ENCODE measurements at regions not wholly inside any gene's neighbourhood (a gene's known extent, or its start where the extent isn't known, plus 50 kb on each side); places are given as distances from the start of the nearest gene placed in this dataset.

DNA sequence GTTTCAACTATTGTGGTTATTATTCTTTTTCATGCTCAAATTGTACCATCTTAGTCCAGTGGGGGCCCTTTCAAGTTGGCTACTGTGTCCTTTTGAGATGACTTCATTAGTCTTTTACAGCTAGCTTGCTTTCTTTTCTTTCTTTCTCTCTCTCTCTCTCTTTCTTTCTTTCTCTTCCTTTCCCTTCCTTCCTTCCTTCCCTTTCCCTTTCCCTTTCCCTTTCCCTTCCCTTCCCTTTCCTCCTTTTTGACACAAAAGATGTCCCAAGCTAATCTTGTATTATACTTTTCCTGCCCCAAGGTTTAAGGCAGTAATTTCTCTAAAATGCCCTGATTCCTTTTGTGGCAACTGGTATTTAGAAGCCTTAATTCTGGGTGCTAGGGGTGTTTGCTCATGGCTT lies 213.0 kb upstream of the TBC1D5 start:
- Histone ChIP-seq H3K27ac (ENCODE audit: low read depth, low read length, severe bottlenecking) (no peak overlapping the region), H3K4me3 (ENCODE audit: extremely low read depth, insufficient read depth, low read length, poor library complexity, severe bottlenecking) (no peak overlapping the region), H3K36me3 (ENCODE audit: control insufficient read depth, insufficient read depth, low read length) (no peaks in the 10 kb centered on the region), H3K9me3 (ENCODE audit: control insufficient read depth, low read length) (no peaks in the 10 kb centered on the region), H3K4me1 (ENCODE audit: control insufficient read depth, insufficient read depth, low read length, poor library complexity, severe bottlenecking) (no peaks in the 10 kb centered on the region)

DNA sequence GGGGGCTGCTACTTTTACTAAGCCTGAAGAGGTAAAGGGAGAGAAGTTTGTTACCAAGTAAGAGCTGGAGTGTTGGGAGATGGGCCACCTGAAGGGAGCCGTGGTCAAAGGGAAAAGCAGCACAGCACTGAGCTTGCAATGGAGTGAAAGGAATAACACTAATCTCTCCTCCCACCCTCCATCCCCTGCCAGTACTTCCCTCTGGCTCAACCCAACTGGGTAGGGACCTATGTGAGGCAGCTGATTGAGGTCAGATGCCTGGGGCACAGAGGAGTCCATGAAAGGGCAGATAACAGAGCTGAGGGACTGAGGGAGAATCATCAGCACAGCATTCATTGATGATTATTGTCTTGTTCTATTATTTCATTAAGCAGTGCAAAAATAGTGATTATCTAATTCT lies 212.4 kb upstream of the TBC1D5 start:
- WGBS, 2 experiments (ENCODE audit: insufficient coverage in 2 of 2): no CpG with 5 or more reads among the region's 1 CpG
- no peak overlapping the region for H3K4me3 ChIP-seq (ENCODE audit: extremely low read depth, insufficient read depth, low read length, poor library complexity, severe bottlenecking)
- H3K9me3 ChIP-seq (ENCODE audit: control insufficient read depth, low read length): no peaks in the 10 kb centered on the region
- H3K36me3 ChIP-seq (ENCODE audit: control insufficient read depth, insufficient read depth, low read length): no peaks in the 10 kb centered on the region
- H3K4me1 ChIP-seq (ENCODE audit: control insufficient read depth, insufficient read depth, low read length, poor library complexity, severe bottlenecking): no peaks in the 10 kb centered on the region
- H3K27ac ChIP-seq (ENCODE audit: low read depth, low read length, severe bottlenecking): no peak overlapping the region

DNA sequence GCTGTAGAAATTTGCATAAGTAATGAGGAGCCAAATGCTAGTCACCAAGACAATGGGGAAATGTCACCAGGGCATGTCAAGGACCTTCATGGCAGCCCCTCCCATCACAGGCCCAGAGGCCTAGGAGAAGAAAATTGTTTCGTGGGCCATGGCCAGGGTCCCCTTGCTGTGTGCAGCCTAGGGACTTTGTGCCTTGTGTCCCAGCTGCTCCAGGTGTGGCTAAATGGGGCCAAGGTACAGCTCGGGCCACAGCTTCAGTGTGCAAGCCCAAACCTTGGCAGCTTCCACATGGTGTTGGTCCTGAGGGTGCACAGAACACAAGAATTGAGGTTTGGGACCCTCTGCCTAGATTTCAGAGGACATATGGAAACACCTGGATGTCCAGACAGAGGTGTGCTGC lies 208.8 kb upstream of the TBC1D5 start:
- 90 to 91% methylated on average over 2 of the region's 2 CpGs for WGBS, 2 experiments (ENCODE audit: insufficient coverage in 2 of 2)
- no peaks in the 10 kb centered on the region for H3K36me3 ChIP-seq (ENCODE audit: control insufficient read depth, insufficient read depth, low read length)
- no peak overlapping the region for H3K4me3 ChIP-seq (ENCODE audit: extremely low read depth, insufficient read depth, low read length, poor library complexity, severe bottlenecking)
- no peaks in the 10 kb centered on the region for H3K9me3 ChIP-seq (ENCODE audit: control insufficient read depth, low read length)
- no peak overlapping the region for H3K27ac ChIP-seq (ENCODE audit: low read depth, low read length, severe bottlenecking)
- no peaks in the 10 kb centered on the region for H3K4me1 ChIP-seq (ENCODE audit: control insufficient read depth, insufficient read depth, low read length, poor library complexity, severe bottlenecking)

DNA sequence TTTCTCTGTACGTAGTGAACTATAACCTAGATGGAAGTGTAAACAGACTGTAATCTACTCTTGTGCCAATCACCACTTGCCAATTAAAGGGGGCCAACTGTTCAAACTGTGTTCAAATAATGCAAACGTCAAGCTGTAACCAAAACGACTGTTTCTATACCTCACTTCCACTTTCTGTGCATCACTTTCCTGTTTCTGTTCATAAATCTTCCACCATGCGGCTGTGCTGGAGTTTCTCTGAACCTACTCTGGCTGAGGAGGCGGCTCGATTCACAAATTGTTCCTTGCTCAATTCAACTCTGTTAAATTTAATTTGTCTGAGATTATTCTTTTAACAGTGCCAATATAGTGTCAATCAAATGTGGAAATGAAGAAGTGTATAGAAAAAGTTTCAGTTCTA lies 206.7 kb upstream of the TBC1D5 start:
- no peak overlapping the region for H3K4me3 ChIP-seq (ENCODE audit: extremely low read depth, insufficient read depth, low read length, poor library complexity, severe bottlenecking)
- no peaks in the 10 kb centered on the region for H3K9me3 ChIP-seq (ENCODE audit: control insufficient read depth, low read length)
- H3K36me3 ChIP-seq (ENCODE audit: control insufficient read depth, insufficient read depth, low read length): no peaks in the 10 kb centered on the region
- H3K27ac ChIP-seq (ENCODE audit: low read depth, low read length, severe bottlenecking): no peak overlapping the region
- 86 to 93% methylated on average over 3 to 5 of the region's 6 CpGs for WGBS, 2 experiments (ENCODE audit: insufficient coverage in 2 of 2)
- no peaks in the 10 kb centered on the region for H3K4me1 ChIP-seq (ENCODE audit: control insufficient read depth, insufficient read depth, low read length, poor library complexity, severe bottlenecking)

DNA sequence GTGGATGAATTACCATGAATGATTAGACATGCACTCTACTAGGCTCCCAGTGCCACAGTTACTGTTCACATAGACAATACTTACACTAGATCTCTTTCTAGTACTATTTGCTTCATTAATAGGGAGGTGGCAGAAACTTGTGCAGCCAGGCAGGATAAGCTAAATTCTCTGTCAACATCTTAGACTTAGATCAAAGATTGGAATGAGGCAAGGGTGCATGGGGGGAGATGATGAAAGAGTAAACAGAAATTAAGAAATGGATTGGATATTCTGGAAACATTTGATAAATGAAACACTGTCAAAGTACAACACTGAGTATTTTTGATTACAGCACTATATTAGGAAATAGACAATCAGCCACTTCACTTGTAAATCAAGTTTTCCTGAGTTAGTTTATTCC lies 205.4 kb upstream of the TBC1D5 start:
- Histone ChIP-seq H3K4me3 (ENCODE audit: extremely low read depth, insufficient read depth, low read length, poor library complexity, severe bottlenecking) (no peak overlapping the region), H3K36me3 (ENCODE audit: control insufficient read depth, insufficient read depth, low read length) (no peaks in the 10 kb centered on the region), H3K4me1 (ENCODE audit: control insufficient read depth, insufficient read depth, low read length, poor library complexity, severe bottlenecking) (no peaks in the 10 kb centered on the region), H3K27ac (ENCODE audit: low read depth, low read length, severe bottlenecking) (no peak overlapping the region), H3K9me3 (ENCODE audit: control insufficient read depth, low read length) (no peaks in the 10 kb centered on the region)

DNA sequence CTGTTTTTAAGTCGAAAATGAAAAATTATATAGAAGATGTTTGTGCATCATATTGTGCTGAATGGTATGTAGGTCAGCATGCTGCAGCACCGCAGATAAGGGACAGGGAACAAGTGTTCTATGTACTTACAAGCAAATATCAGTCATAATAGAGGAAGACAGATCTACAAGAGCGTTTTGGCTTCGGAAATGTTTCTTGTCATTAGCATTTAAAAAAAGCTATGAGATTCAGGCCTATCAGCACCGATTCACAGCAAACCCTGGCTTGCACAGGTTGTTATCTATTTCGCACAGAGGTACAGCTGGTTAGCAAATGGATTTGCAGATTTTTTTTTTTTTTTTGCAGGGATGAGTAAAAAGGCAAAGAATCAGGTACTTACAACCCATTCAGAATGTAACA lies 204.2 kb upstream of the TBC1D5 start:
- Histone ChIP-seq H3K36me3 (ENCODE audit: control insufficient read depth, insufficient read depth, low read length) (no peaks in the 10 kb centered on the region), H3K4me1 (ENCODE audit: control insufficient read depth, insufficient read depth, low read length, poor library complexity, severe bottlenecking) (no peaks in the 10 kb centered on the region), H3K4me3 (ENCODE audit: extremely low read depth, insufficient read depth, low read length, poor library complexity, severe bottlenecking) (no peak overlapping the region), H3K9me3 (ENCODE audit: control insufficient read depth, low read length) (no peaks in the 10 kb centered on the region), H3K27ac (ENCODE audit: low read depth, low read length, severe bottlenecking) (no peak overlapping the region)
- 87 to 88% methylated on average over 3 of the region's 6 CpGs for WGBS, 2 experiments (ENCODE audit: insufficient coverage in 2 of 2)

DNA sequence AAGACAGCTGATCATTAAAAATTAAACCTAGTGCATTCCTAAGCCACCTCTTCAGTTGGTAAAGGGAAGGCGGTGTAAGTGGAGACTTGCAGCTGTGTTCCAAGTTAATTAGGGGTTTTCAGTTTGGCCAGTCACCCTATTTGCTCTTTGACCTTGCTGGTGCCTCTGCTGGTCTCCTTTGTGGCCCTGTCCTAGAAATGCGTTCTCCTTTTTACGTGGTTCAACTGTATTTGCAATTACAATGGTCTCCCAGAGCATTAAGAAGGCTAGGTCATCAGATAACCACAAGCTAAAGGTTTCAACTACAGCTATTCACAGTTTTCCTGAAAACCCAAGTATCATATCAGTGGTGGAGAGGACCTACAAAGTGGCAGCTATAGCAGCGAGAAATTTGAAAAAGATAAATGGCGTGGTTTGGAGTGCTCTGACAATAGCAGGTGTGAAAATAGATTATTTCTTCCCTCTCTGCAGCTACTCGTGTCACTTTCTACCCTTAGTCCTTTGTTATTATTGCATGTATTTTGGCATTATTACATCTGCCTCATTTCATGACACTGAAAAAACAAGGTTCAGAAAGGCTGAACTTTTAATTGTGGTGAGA lies 203.5 kb upstream of the TBC1D5 start:
- no peak overlapping the region for H3K4me3 ChIP-seq (ENCODE audit: extremely low read depth, insufficient read depth, low read length, poor library complexity, severe bottlenecking)

DNA sequence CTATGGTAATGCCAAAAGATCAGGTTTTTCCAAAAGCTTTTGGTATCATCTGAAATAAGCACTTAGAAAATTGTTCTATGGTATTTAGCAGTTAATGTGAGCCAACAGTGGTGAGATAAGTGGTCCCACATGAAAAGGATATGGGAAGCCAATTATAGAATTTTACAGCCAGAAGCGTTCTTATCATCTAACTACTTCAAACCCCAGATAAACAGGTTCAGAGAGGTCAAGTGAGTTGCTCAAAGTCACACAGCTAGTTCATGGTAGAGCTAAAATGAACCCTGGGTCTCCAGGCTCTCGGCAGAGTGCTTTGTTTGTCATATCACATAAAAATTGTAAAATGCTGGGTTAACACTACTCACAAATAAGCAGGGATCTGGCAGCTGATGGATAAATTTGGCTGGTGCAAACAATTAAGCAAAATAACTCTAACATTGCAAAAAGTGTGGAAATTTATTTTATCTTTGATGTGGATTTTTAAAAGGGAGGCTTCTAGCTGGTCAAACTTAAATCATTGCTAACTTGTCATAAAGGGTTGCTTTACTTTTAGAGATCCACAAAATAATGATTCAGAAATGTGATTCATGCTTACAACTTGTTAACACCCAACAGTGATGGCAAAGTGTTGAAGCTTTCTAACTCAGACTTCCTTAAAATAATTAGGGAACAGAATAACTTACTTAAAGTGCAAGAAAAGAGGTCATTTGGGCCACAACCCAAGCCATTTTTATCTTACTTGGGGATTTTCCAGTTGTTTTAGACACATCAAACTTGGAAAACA lies 202.8 kb upstream of the TBC1D5 start:
- H3K27ac ChIP-seq (ENCODE audit: low read depth, low read length, severe bottlenecking): no peak overlapping the region
- WGBS, 2 experiments (ENCODE audit: insufficient coverage in 2 of 2): 100% methylated on average over 1 of the region's 2 CpGs; no CpG with 5 or more reads in 1 of the 2 experiments
- H3K4me3 ChIP-seq (ENCODE audit: extremely low read depth, insufficient read depth, low read length, poor library complexity, severe bottlenecking): no peak overlapping the region
- H3K36me3 ChIP-seq (ENCODE audit: control insufficient read depth, insufficient read depth, low read length): no peaks in the 10 kb centered on the region
- no peaks in the 10 kb centered on the region for H3K4me1 ChIP-seq (ENCODE audit: control insufficient read depth, insufficient read depth, low read length, poor library complexity, severe bottlenecking)
- no peaks in the 10 kb centered on the region for H3K9me3 ChIP-seq (ENCODE audit: control insufficient read depth, low read length)

More for the DNA sequence above, 203.5 kb upstream of the TBC1D5 start:
- 49 to 65% methylated on average over 3 of the region's 6 CpGs for WGBS, 2 experiments (ENCODE audit: insufficient coverage in 2 of 2)
- no peaks in the 10 kb centered on the region for H3K9me3 ChIP-seq (ENCODE audit: control insufficient read depth, low read length)
- no peaks in the 10 kb centered on the region for H3K36me3 ChIP-seq (ENCODE audit: control insufficient read depth, insufficient read depth, low read length)
- H3K27ac ChIP-seq (ENCODE audit: low read depth, low read length, severe bottlenecking): no peak overlapping the region
- no peaks in the 10 kb centered on the region for H3K4me1 ChIP-seq (ENCODE audit: control insufficient read depth, insufficient read depth, low read length, poor library complexity, severe bottlenecking)

DNA sequence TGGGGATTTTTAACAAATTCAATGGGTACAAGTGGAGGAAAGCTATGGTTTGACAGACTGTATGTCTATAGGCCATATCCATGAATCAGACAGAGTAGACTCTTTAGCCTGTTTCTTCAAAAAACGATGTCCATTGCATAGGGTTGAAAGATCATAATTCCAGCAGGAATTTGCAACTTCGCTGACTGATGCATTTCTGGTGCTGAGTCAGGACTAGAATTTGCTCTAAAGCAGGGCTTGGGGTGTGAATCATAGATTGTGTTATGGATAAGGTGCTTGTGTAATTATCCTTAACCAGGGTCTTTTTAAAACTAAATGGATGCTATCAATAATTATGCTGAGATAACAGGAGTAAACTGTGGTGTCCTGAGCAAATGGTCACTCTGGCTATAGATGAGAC lies 200.4 kb upstream of the TBC1D5 start:
- no peaks in the 10 kb centered on the region for H3K9me3 ChIP-seq (ENCODE audit: control insufficient read depth, low read length)
- no peak overlapping the region for H3K27ac ChIP-seq (ENCODE audit: low read depth, low read length, severe bottlenecking)
- H3K4me1 ChIP-seq (ENCODE audit: control insufficient read depth, insufficient read depth, low read length, poor library complexity, severe bottlenecking): no peaks in the 10 kb centered on the region
- no peaks in the 10 kb centered on the region for H3K36me3 ChIP-seq (ENCODE audit: control insufficient read depth, insufficient read depth, low read length)
- no peak overlapping the region for H3K4me3 ChIP-seq (ENCODE audit: extremely low read depth, insufficient read depth, low read length, poor library complexity, severe bottlenecking)
- 81 to 96% methylated on average over 2 of the region's 2 CpGs for WGBS, 2 experiments (ENCODE audit: insufficient coverage in 2 of 2)

DNA sequence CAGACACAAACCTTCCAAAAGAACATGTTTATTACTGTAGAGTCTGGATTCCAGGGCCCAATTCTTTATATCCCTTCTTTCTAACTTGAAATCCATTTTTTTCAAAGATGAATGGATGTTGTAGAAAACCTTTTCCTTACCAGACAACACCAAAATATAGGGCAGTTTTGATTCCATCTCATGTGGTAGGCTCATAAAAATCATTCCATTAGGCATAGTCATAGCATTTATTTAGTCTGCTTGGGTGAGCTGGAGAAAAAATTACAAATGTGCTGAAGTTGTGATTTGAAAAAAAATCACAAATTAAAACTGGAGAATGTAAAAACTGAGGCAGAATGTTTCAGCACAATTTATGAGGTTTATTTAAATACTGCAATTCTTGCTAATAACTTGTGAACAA lies 199.3 kb upstream of the TBC1D5 start:
- Histone ChIP-seq H3K27ac (ENCODE audit: low read depth, low read length, severe bottlenecking) (no peak overlapping the region), H3K36me3 (ENCODE audit: control insufficient read depth, insufficient read depth, low read length) (no peaks in the 10 kb centered on the region), H3K4me3 (ENCODE audit: extremely low read depth, insufficient read depth, low read length, poor library complexity, severe bottlenecking) (no peak overlapping the region), H3K9me3 (ENCODE audit: control insufficient read depth, low read length) (no peaks in the 10 kb centered on the region), H3K4me1 (ENCODE audit: control insufficient read depth, insufficient read depth, low read length, poor library complexity, severe bottlenecking) (no peaks in the 10 kb centered on the region)

DNA sequence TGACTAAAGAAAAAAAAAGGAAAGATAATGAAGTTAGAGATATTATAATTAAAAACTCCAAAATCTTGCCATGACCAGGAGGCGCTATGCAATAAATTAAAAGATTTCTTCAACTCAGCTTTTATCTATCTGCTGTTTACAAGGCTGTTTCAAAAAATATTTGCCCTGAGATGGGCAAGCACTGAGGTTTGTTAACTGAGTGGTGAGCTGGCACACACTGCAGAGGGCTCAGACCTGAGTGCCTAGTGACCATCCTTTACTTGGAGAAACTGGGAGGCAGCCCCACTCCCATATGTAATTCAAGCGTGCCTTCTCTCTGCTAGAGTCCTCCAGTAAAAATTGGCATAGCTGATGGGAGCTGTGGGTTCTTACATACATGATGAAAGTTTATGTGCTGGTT lies 198.7 kb upstream of the TBC1D5 start:
- no peaks in the 10 kb centered on the region for H3K9me3 ChIP-seq (ENCODE audit: control insufficient read depth, low read length)

More for the DNA sequence above, 198.7 kb upstream of the TBC1D5 start:
- no CpG with 5 or more reads among the region's 2 CpGs for WGBS, 2 experiments (ENCODE audit: insufficient coverage in 2 of 2)
- H3K27ac ChIP-seq (ENCODE audit: low read depth, low read length, severe bottlenecking): no peak overlapping the region
- no peak overlapping the region for H3K4me3 ChIP-seq (ENCODE audit: extremely low read depth, insufficient read depth, low read length, poor library complexity, severe bottlenecking)
- H3K36me3 ChIP-seq (ENCODE audit: control insufficient read depth, insufficient read depth, low read length): no peaks in the 10 kb centered on the region
- H3K4me1 ChIP-seq (ENCODE audit: control insufficient read depth, insufficient read depth, low read length, poor library complexity, severe bottlenecking): no peaks in the 10 kb centered on the region

Measured in mesodermal cell (in vitro differentiated cells).